DOHH2 (cell line): ENCODE measurements at regions not wholly inside any gene's neighbourhood (a gene's known extent, or its start where the extent isn't known, plus 50 kb on each side); places are given as distances from the start of the nearest gene placed in this dataset.

ENCODE experiments used
- H3F3A ChIP-seq: fragments of 200-600 bp; sonication (generic), shearing (Covaris generic); 2 replicates; pipeline ENCODE4 v1.6.0; 2016; ENCODE audit warnings: antibody characterized with exemption, mild to moderate bottlenecking; ENCODE audit not compliant: control insufficient read depth, insufficient read depth
- H3K27ac ChIP-seq: fragments of 200-600 bp; sonication (generic); 2 replicates; pipeline ENCODE4 v1.5.1; 2014; ENCODE audit warnings: low read depth, mild to moderate bottlenecking, low read length, moderate library complexity
- H3K27me3 ChIP-seq: fragments of 200-600 bp; sonication (generic); 2 replicates; pipeline ENCODE4 v1.6.1; 2014; ENCODE audit warnings: mild to moderate bottlenecking, low read length, mixed read lengths; ENCODE audit not compliant: control insufficient read depth
- H3K36me3 ChIP-seq: fragments of 200-600 bp; sonication (generic); 2 replicates; pipeline ENCODE4 v1.6.1; 2014; ENCODE audit warnings: mild to moderate bottlenecking, low read length, moderate library complexity, mixed read lengths; ENCODE audit not compliant: control insufficient read depth
- H3K4me1 ChIP-seq: fragments of 200-600 bp; sonication (generic); 2 replicates; pipeline ENCODE4 v1.6.1; 2014; ENCODE audit warnings: mild to moderate bottlenecking, low read length, mixed read lengths; ENCODE audit not compliant: control insufficient read depth
- H3K4me2 ChIP-seq: fragments of 200-600 bp; sonication (generic); 2 replicates; pipeline ENCODE4 v1.6.0; 2014; ENCODE audit warnings: mild to moderate bottlenecking, low read length, moderate library complexity
- H3K4me3 ChIP-seq: fragments of 200-600 bp; sonication (generic); 2 replicates; pipeline ENCODE4 v1.5.1; 2014; ENCODE audit warnings: mild to moderate bottlenecking, low read length, mixed read lengths
- H3K79me2 ChIP-seq: fragments of 200-600 bp; sonication (generic); 2 replicates; pipeline ENCODE4 v1.6.1; 2014; ENCODE audit warnings: mild to moderate bottlenecking, low read length, mixed read lengths; ENCODE audit not compliant: control insufficient read depth
- H3K9me2 ChIP-seq: fragments of 200-600 bp; sonication (generic); replicated peaks from 2 replicates; pipeline ENCODE4 v1.6.1; 2014; ENCODE audit warnings: mild to moderate bottlenecking, low read length, mixed read lengths; ENCODE audit not compliant: control insufficient read depth
- H3K9me3 ChIP-seq: fragments of 200-600 bp; sonication (generic); 2 replicates; pipeline ENCODE4 v1.6.1; 2014; ENCODE audit warnings: antibody characterized with exemption, low read length, mixed read lengths; ENCODE audit not compliant: control insufficient read depth, insufficient read depth
- H4K20me1 ChIP-seq: fragments of 200-600 bp; sonication (generic); 2 replicates; pipeline ENCODE4 v1.6.0; 2014; ENCODE audit warnings: low read depth, mild to moderate bottlenecking, antibody characterized with exemption, low read length, moderate library complexity; ENCODE audit not compliant: control insufficient read depth, insufficient read depth
- CTCF ChIP-seq: fragments of 200-600 bp; sonication (generic); IDR thresholded peaks from one replicate; pipeline ENCODE4 v1.5.1; 2014; ENCODE audit warnings: antibody characterized with exemption, mild to moderate bottlenecking, low read depth, low read length; ENCODE audit not compliant: poor library complexity, severe bottlenecking
- EZH2phosphoT487 ChIP-seq: fragments of 200-600 bp; sonication (generic); IDR thresholded peaks from 2 replicates; pipeline ENCODE4 v1.6.1; 2017; ENCODE audit warnings: borderline replicate concordance, mild to moderate bottlenecking, antibody characterized with exemption, low read length, moderate library complexity, mixed read lengths

DNA sequence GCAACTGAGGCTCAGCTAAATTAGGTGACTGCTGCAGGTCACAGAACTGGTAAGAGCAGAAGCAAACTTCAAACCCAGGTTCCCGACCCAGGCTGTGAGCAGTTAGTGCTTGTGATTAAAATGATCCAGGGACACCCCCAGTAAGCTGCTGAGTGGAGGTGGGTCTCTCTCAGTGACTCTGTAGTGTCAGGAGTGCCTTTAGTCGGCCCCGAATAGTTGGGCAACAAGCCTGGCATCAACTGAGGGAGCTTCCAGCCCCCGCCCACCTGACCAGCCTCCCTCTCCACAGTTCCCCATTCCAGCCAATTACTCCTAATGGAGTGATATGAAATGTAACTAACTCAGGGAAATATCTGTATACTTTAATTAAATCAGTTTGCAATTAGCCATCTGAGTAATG is 168.0 kb upstream of the SMAD3 start:
- Histone ChIP-seq H3K9me3 (no peaks in the 10 kb centered on the region), H3K36me3 (no peaks in the 10 kb centered on the region), H3K4me1 (peaks cover 25% of the 10 kb centered on the region), H3K4me2 (no peak overlapping the region), H4K20me1 (no peaks in the 10 kb centered on the region), H3K27ac (no peak overlapping the region), H3F3A (no peaks in the 10 kb centered on the region), H3K27me3 (no peaks in the 10 kb centered on the region), H3K9me2 (no peaks in the 10 kb centered on the region), H3K4me3 (no peak overlapping the region), H3K79me2 (no peaks in the 10 kb centered on the region)
- TF ChIP-seq EZH2phosphoT487 = no peak
- no peak for TF ChIP-seq CTCF

DNA sequence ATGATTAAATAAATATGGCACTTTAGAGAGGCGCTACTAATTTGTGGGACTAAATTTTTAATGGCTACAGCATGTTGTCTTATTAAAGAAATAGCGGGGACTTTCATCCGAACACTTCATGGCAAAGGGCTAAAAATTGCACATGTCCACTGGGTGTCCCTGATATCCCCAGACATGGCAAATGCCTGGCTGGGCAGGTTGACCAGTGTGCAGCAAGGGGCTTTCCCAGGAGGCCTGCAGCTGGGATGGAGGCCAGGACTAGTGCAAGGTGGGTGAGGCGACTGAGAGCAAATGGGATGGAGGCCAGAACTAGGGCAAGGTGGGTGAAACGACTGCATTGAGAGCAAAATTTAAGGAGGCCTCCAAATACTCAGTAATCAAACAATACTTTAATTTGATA is 167.4 kb upstream of the SMAD3 start:
- Histone ChIP-seq H3F3A (no peaks in the 10 kb centered on the region), H3K4me1 (peaks cover 25% of the 10 kb centered on the region), H3K4me3 (no peak overlapping the region), H3K27ac (no peak overlapping the region), H3K27me3 (no peaks in the 10 kb centered on the region), H3K9me2 (no peaks in the 10 kb centered on the region), H3K79me2 (no peaks in the 10 kb centered on the region), H3K9me3 (no peaks in the 10 kb centered on the region), H3K4me2 (no peak overlapping the region), H4K20me1 (no peaks in the 10 kb centered on the region), H3K36me3 (no peaks in the 10 kb centered on the region)
- no peak for TF ChIP-seq CTCF
- no peak for TF ChIP-seq EZH2phosphoT487

GRCh38 chr15:66898656-66899386 is 166.6 kb upstream of the SMAD3 start:
- Histone ChIP-seq H3K27me3 (no peaks in the 10 kb centered on the region), H3K4me2 (peak overlapping the region; percentile 24), H3K4me1 (peaks cover 27% of the 10 kb centered on the region), H4K20me1 (no peaks in the 10 kb centered on the region), H3K9me3 (no peaks in the 10 kb centered on the region), H3F3A (no peaks in the 10 kb centered on the region), H3K36me3 (no peaks in the 10 kb centered on the region), H3K79me2 (no peaks in the 10 kb centered on the region), H3K4me3 (no peak overlapping the region), H3K27ac (no peak overlapping the region), H3K9me2 (no peaks in the 10 kb centered on the region)
- TF ChIP-seq EZH2phosphoT487 = no peak
- TF ChIP-seq CTCF = no peak
